SK-N-SH (cell line): ENCODE measurements at regions not wholly inside any gene's neighbourhood (a gene's known extent, or its start where the extent isn't known, plus 50 kb on each side); places are given as distances from the start of the nearest gene placed in this dataset.

Source experiments
- JUND ChIP-seq: IDR thresholded peaks from 2 replicates; pipeline ENCODE4 v1.4.0; 2012
- NRF1 ChIP-seq: IDR thresholded peaks from 2 replicates; pipeline ENCODE4 v1.6.1; 2012; ENCODE audit warnings: low read depth, mild to moderate bottlenecking, low read length
- POLR2AphosphoS5 ChIP-seq: IDR thresholded peaks from 2 replicates; pipeline ENCODE4 v1.6.1; 2012; ENCODE audit warnings: low read depth, low read length
- RFX5 ChIP-seq: IDR thresholded peaks from 2 replicates; pipeline ENCODE4 v1.6.1; 2012; ENCODE audit warnings: mild to moderate bottlenecking, improper control_type of control experiment, low read length
- RXRA ChIP-seq: IDR thresholded peaks from 2 replicates; pipeline ENCODE4 v1.4.0; 2012; ENCODE audit warnings: low read depth, mild to moderate bottlenecking, borderline replicate concordance
- SIN3A ChIP-seq: IDR thresholded peaks from 2 replicates; pipeline ENCODE4 v1.6.1; 2012; ENCODE audit warnings: low read depth, mild to moderate bottlenecking, low read length, moderate library complexity, borderline replicate concordance
- SMC3 ChIP-seq: IDR thresholded peaks from 2 replicates; pipeline ENCODE4 v1.6.1; 2012; ENCODE audit warnings: low read depth, low read length, improper control_type of control experiment
- TF ChIP-seq, protein P1 (sequence below): fragments of 200-600 bp; sonication (generic); IDR thresholded peaks from 2 replicates; pipeline ENCODE4 v1.6.1; 2017; ENCODE audit warnings: antibody characterized with exemption, mild to moderate bottlenecking, moderate library complexity
- TF ChIP-seq, protein P2 (sequence below): IDR thresholded peaks from 2 replicates; pipeline ENCODE4 v1.6.1; 2012; ENCODE audit warnings: mild to moderate bottlenecking, low read depth, low read length, moderate library complexity

DNA sequence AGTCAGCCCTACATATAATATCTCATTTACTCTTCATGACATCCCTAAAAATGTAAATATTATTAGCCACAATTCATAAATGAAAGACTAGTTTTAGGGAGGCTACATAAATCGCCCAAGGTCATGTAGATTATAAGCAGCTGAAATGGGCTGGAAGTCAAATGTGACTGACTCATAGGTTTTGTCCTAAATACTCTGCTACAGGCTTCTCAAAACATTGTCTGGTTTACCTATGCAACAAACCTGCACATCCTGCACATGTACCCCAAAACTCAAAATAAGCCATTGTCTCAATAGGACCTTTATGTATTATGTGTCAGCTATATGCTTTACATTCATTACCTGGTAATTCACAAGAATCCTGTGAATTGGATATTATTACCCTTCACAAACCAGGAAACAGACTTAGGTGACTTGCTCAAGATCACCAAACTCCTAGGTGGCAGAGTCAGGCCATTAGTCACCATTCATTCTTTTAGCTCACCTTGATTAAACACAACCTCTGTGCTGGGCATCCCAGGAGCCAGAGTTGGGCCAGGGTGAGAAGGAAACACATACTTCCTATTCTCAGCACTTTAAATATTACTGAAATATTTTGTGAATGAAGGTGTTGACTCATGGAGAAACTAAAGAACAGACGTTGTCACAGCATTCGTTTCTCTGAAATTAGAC is 69.4 kb upstream of the CPO start:
- no peak for TF ChIP-seq POLR2AphosphoS5
- TF ChIP-seq, protein P1, sequence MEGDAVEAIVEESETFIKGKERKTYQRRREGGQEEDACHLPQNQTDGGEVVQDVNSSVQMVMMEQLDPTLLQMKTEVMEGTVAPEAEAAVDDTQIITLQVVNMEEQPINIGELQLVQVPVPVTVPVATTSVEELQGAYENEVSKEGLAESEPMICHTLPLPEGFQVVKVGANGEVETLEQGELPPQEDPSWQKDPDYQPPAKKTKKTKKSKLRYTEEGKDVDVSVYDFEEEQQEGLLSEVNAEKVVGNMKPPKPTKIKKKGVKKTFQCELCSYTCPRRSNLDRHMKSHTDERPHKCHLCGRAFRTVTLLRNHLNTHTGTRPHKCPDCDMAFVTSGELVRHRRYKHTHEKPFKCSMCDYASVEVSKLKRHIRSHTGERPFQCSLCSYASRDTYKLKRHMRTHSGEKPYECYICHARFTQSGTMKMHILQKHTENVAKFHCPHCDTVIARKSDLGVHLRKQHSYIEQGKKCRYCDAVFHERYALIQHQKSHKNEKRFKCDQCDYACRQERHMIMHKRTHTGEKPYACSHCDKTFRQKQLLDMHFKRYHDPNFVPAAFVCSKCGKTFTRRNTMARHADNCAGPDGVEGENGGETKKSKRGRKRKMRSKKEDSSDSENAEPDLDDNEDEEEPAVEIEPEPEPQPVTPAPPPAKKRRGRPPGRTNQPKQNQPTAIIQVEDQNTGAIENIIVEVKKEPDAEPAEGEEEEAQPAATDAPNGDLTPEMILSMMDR, result no peak
- no peak for TF ChIP-seq NRF1
- no peak for TF ChIP-seq RXRA
- no peak for TF ChIP-seq RFX5
- TF ChIP-seq JUND, result no peak
- no peak for TF ChIP-seq SIN3A
- TF ChIP-seq, protein P2, sequence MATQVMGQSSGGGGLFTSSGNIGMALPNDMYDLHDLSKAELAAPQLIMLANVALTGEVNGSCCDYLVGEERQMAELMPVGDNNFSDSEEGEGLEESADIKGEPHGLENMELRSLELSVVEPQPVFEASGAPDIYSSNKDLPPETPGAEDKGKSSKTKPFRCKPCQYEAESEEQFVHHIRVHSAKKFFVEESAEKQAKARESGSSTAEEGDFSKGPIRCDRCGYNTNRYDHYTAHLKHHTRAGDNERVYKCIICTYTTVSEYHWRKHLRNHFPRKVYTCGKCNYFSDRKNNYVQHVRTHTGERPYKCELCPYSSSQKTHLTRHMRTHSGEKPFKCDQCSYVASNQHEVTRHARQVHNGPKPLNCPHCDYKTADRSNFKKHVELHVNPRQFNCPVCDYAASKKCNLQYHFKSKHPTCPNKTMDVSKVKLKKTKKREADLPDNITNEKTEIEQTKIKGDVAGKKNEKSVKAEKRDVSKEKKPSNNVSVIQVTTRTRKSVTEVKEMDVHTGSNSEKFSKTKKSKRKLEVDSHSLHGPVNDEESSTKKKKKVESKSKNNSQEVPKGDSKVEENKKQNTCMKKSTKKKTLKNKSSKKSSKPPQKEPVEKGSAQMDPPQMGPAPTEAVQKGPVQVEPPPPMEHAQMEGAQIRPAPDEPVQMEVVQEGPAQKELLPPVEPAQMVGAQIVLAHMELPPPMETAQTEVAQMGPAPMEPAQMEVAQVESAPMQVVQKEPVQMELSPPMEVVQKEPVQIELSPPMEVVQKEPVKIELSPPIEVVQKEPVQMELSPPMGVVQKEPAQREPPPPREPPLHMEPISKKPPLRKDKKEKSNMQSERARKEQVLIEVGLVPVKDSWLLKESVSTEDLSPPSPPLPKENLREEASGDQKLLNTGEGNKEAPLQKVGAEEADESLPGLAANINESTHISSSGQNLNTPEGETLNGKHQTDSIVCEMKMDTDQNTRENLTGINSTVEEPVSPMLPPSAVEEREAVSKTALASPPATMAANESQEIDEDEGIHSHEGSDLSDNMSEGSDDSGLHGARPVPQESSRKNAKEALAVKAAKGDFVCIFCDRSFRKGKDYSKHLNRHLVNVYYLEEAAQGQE, result no peak
- TF ChIP-seq SMC3, result no peak
